ENCODE measurements at regions not wholly inside any gene's neighbourhood (a gene's known extent, or its start where the extent isn't known, plus 50 kb on each side); places are given as distances from the start of the nearest gene placed in this dataset.

DNA sequence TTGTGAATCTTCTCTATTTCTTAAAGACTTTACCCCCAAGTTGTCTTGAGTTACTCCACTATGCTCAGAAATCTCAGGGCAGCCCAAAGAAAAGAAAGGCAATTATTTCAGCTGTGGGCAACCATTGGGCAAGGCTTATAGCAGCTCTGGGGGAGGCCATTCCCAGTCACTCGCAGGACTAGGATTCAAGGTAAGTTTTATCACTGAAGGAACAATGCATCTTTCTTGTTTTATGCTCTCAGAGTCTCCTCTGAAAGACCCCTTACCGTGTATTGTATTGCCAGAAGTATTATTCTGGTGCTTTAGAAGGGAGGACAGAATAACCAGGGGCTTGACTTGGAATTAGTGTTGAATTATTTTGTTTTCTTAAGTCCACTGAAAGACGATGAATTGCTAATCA is 586.3 kb upstream of the MAP3K7 start:
- Histone ChIP-seq H3K4me1 (ENCODE audit: control extremely low read depth in 1 of 4, control insufficient read depth in 4 of 4, insufficient read depth in 4 of 4, low read length in 3 of 4) (no peaks in the 10 kb centered on the region), H3K27me3 (replicated peaks in 2 of 5; ENCODE audit: control insufficient read depth in 4 of 5, insufficient read depth in 5 of 5, low read length in 4 of 5) (peaks cover 0 to 4% (median 0%) of the 10 kb centered on the region in 5 experiments), H3K27ac (ENCODE audit: insufficient read depth in 1 of 2, low read depth in 1 of 2, low read length in 2 of 2, poor library complexity in 1 of 2, severe bottlenecking in 2 of 2) (no peak overlapping the region), H3K9me3 (ENCODE audit: control extremely low read depth in 1 of 5, control insufficient read depth in 4 of 5, insufficient read depth in 2 of 5, low read depth in 1 of 5, low read length in 4 of 5) (no peaks in the 10 kb centered on the region), H3K36me3 (ENCODE audit: control insufficient read depth in 4 of 4, insufficient read depth in 4 of 4, low read length in 3 of 4) (no peaks in the 10 kb centered on the region), H3K4me3 (ENCODE audit: control insufficient read depth in 1 of 7, extremely low read depth in 1 of 7, insufficient read depth in 4 of 7, low read depth in 2 of 7, low read length in 6 of 7) (no peak overlapping the region)
- 90% methylated on average over 2 of the region's 3 CpGs for WGBS (ENCODE audit: insufficient coverage)
- no peak for DNase-seq
- ChIA-PET CTCF (no interaction called here), POLR2A (no interaction called here)

DNA sequence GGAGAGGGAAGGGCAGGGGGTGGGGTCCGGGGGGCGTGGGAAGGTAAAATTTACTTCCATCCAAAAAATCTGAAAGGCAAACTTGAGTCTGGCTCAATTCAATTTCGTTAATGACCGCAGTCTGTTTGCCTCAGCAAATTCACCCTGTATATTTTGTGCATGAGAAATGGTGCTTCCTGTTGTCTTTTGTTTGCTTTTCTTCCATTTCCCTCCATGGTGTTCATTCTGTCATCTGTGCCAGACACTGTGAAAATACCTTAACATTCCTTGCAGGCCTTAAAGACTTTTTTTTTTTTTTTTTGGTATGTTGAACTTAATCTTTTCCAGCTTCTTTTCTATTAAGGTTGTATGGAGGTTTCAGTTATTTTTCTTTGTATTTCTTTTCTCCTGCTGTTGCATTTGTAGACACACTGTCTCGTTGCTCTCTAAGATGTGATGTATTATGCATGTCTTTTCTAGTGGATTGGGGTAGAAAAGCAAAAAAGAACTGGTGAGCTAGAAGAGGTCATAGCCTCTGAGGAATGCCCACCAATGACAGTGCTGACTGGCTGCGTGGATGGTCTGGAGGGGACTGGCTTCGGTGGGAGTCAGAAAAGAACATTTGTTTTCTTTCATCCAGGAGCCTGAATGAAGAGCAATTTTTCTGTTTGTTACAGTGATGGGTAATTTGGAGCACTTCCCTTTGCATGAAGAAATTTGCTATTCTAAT is 585.0 kb upstream of the MAP3K7 start:
- H3K4me1 ChIP-seq (ENCODE audit: control extremely low read depth in 1 of 4, control insufficient read depth in 4 of 4, insufficient read depth in 4 of 4, low read length in 3 of 4), result no peaks in the 10 kb centered on the region
- no peak for DNase-seq
- H3K36me3 ChIP-seq (ENCODE audit: control insufficient read depth in 4 of 4, insufficient read depth in 4 of 4, low read length in 3 of 4), result no peaks in the 10 kb centered on the region
- WGBS (ENCODE audit: insufficient coverage), result 78% methylated on average over 6 of the region's 7 CpGs
- ChIA-PET CTCF (no interaction called here), POLR2A (no interaction called here)
- peaks cover 0 to 9% (median under 1%) of the 10 kb centered on the region in 5 experiments for H3K27me3 ChIP-seq (replicated peaks in 2 of 5; ENCODE audit: control insufficient read depth in 4 of 5, insufficient read depth in 5 of 5, low read length in 4 of 5)
- H3K4me3 ChIP-seq (ENCODE audit: control insufficient read depth in 1 of 7, extremely low read depth in 1 of 7, insufficient read depth in 4 of 7, low read depth in 2 of 7, low read length in 6 of 7), result no peak overlapping the region
- no peaks in the 10 kb centered on the region for H3K9me3 ChIP-seq (ENCODE audit: control extremely low read depth in 1 of 5, control insufficient read depth in 4 of 5, insufficient read depth in 2 of 5, low read depth in 1 of 5, low read length in 4 of 5)
- H3K27ac ChIP-seq (ENCODE audit: insufficient read depth in 1 of 2, low read depth in 1 of 2, low read length in 2 of 2, poor library complexity in 1 of 2, severe bottlenecking in 2 of 2), result no peak overlapping the region

DNA sequence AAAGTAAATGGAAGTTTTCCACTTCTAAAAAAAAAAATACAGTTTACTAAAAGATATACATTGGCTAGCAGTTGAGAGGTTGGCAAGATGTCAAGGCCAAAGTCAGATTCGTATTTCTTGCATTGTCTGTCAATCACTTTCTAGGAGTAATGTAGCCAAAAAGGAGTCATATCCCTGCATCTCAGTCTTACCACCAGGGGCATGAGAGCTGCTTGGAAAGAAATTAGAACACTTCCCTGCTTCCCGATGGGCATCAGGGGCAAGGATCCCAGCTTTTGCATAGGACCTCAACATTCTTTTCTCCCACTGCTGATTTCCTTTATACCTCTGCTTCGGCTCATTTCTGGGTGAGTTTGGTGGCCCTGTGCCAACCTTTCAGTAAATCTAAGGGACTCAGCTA is 581.0 kb upstream of the MAP3K7 start:
- no peak overlapping the region for H3K4me3 ChIP-seq (ENCODE audit: control insufficient read depth in 1 of 7, extremely low read depth in 1 of 7, insufficient read depth in 4 of 7, low read depth in 2 of 7, low read length in 6 of 7)
- no peak overlapping the region for H3K27ac ChIP-seq (ENCODE audit: insufficient read depth in 1 of 2, low read depth in 1 of 2, low read length in 2 of 2, poor library complexity in 1 of 2, severe bottlenecking in 2 of 2)
- DNase-seq, result no peak
- CTCF ChIA-PET, result no interaction called here
- no peaks in the 10 kb centered on the region for H3K4me1 ChIP-seq (ENCODE audit: control extremely low read depth in 1 of 4, control insufficient read depth in 4 of 4, insufficient read depth in 4 of 4, low read length in 3 of 4)
- POLR2A ChIA-PET, result no interaction called here
- no peaks in the 10 kb centered on the region for H3K9me3 ChIP-seq (ENCODE audit: control extremely low read depth in 1 of 5, control insufficient read depth in 4 of 5, insufficient read depth in 2 of 5, low read depth in 1 of 5, low read length in 4 of 5)
- H3K36me3 ChIP-seq (ENCODE audit: control insufficient read depth in 4 of 4, insufficient read depth in 4 of 4, low read length in 3 of 4), result no peaks in the 10 kb centered on the region
- 50% methylated on average over 2 of the region's 3 CpGs for WGBS (ENCODE audit: insufficient coverage)
- peaks cover 0 to 15% (median 4%) of the 10 kb centered on the region in 5 experiments for H3K27me3 ChIP-seq (replicated peaks in 2 of 5; ENCODE audit: control insufficient read depth in 4 of 5, insufficient read depth in 5 of 5, low read length in 4 of 5)

DNA sequence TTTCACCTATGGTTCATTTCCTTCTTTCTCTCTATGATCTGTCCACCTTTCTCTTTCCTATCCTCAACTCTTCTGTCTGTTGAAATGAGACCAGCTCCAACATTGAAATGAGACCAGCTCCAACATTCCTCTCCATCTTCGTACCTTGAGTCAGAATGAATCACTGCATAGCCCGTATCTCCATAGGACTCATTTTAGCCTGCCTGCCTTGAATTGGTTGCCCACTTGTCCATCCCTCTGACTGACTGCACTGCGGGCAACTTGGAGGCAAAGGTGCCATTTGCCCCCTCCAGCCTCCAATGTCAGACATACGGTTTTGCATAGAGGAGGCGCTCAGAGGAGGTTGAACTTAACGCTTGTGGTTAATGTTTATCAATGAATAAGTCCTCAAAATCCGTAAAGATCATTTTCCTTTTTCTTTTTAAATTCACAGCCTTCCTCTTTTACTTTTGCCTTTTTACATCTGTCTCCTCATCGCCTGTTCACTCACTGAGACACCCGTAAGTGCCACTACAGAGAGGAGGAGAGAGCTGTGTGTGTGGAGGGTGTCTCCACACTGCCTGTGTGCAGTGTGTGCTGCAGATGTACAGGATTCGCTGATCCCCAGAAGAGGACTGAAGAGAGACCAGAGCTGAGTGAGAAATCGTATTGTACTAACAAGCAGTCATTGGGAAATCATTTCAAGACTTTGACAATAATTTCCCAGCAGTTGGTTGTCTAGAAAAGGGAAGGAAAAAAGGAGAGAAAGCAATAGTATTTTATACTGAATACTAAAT is 579.6 kb upstream of the MAP3K7 start:
- no peaks in the 10 kb centered on the region for H3K36me3 ChIP-seq (ENCODE audit: control insufficient read depth in 4 of 4, insufficient read depth in 4 of 4, low read length in 3 of 4)
- POLR2A ChIA-PET, result no interaction called here
- H3K4me3 ChIP-seq (ENCODE audit: control insufficient read depth in 1 of 7, extremely low read depth in 1 of 7, insufficient read depth in 4 of 7, low read depth in 2 of 7, low read length in 6 of 7), result no peak overlapping the region
- H3K27ac ChIP-seq (ENCODE audit: insufficient read depth in 1 of 2, low read depth in 1 of 2, low read length in 2 of 2, poor library complexity in 1 of 2, severe bottlenecking in 2 of 2), result no peak overlapping the region
- H3K9me3 ChIP-seq (ENCODE audit: control extremely low read depth in 1 of 5, control insufficient read depth in 4 of 5, insufficient read depth in 2 of 5, low read depth in 1 of 5, low read length in 4 of 5), result no peaks in the 10 kb centered on the region
- no peak for DNase-seq
- WGBS (ENCODE audit: insufficient coverage), result 90% methylated on average over 6 of the region's 11 CpGs
- no peaks in the 10 kb centered on the region for H3K4me1 ChIP-seq (ENCODE audit: control extremely low read depth in 1 of 4, control insufficient read depth in 4 of 4, insufficient read depth in 4 of 4, low read length in 3 of 4)
- peaks cover 0 to 13% (median 4%) of the 10 kb centered on the region in 5 experiments for H3K27me3 ChIP-seq (replicated peaks in 2 of 5; ENCODE audit: control insufficient read depth in 4 of 5, insufficient read depth in 5 of 5, low read length in 4 of 5)
- CTCF ChIA-PET, result no interaction called here

DNA sequence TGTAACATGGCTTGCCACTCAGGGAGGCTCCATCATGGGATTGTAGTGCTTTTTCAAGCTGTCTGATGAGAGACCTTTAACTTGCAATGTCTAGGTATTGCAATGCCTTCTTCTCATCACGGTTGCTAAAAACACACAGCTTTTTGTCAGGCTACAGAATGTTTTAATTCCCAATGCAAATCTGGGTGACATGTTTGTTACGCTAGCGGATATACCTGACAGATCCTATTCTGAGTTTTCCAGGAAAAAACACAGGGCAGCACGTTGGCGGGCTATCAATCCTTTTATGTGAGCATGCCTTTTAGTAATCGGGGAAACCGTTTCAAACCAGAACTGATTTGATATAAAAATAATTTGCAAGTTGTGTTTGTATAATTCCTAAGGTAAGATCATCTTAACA is 577.2 kb upstream of the MAP3K7 start:
- Histone ChIP-seq H3K4me3 (ENCODE audit: control insufficient read depth in 1 of 7, extremely low read depth in 1 of 7, insufficient read depth in 4 of 7, low read depth in 2 of 7, low read length in 6 of 7) (no peak overlapping the region), H3K4me1 (ENCODE audit: control extremely low read depth in 1 of 4, control insufficient read depth in 4 of 4, insufficient read depth in 4 of 4, low read length in 3 of 4) (no peaks in the 10 kb centered on the region), H3K9me3 (ENCODE audit: control extremely low read depth in 1 of 5, control insufficient read depth in 4 of 5, insufficient read depth in 2 of 5, low read depth in 1 of 5, low read length in 4 of 5) (no peaks in the 10 kb centered on the region), H3K27ac (ENCODE audit: insufficient read depth in 1 of 2, low read depth in 1 of 2, low read length in 2 of 2, poor library complexity in 1 of 2, severe bottlenecking in 2 of 2) (no peak overlapping the region), H3K36me3 (ENCODE audit: control insufficient read depth in 4 of 4, insufficient read depth in 4 of 4, low read length in 3 of 4) (no peaks in the 10 kb centered on the region), H3K27me3 (replicated peaks in 2 of 5; ENCODE audit: control insufficient read depth in 4 of 5, insufficient read depth in 5 of 5, low read length in 4 of 5) (peaks cover 0 to 13% (median 4%) of the 10 kb centered on the region in 5 experiments)
- WGBS (ENCODE audit: insufficient coverage), result 93% methylated on average over 6 of the region's 7 CpGs
- ChIA-PET POLR2A (no interaction called here), CTCF (no interaction called here)
- no peak for DNase-seq

DNA sequence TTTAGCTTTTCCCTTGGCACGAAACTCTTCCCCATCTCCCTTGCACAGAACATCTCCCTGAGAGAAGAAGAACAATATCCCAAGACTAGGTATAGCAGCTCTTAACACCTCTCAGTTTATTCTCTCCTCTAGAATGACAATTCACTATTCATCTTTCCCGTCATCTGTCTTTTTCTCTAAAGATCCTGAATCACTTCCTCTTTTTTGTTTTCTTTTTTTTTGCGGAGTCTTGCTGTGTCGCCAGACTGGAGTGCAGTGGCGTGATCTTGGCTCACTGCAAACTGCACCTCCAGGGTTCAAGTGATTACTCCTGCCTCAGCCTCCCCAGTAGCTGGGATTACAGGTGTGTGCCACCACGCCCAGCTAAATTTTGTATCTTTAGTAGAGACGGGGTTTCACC is 574.4 kb upstream of the MAP3K7 start:
- no peaks in the 10 kb centered on the region for H3K9me3 ChIP-seq (ENCODE audit: control extremely low read depth in 1 of 5, control insufficient read depth in 4 of 5, insufficient read depth in 2 of 5, low read depth in 1 of 5, low read length in 4 of 5)
- 53% methylated on average over 7 of the region's 7 CpGs for WGBS (ENCODE audit: insufficient coverage)
- DNase-seq, result peak in 2 of 3 donors; percentile 30 to 45
- H3K27me3 ChIP-seq (replicated peaks in 2 of 5; ENCODE audit: control insufficient read depth in 4 of 5, insufficient read depth in 5 of 5, low read length in 4 of 5), result peaks cover 0 to 4% (median 0%) of the 10 kb centered on the region in 5 experiments
- no peaks in the 10 kb centered on the region for H3K4me1 ChIP-seq (ENCODE audit: control extremely low read depth in 1 of 4, control insufficient read depth in 4 of 4, insufficient read depth in 4 of 4, low read length in 3 of 4)
- no peak overlapping the region for H3K4me3 ChIP-seq (ENCODE audit: control insufficient read depth in 1 of 7, extremely low read depth in 1 of 7, insufficient read depth in 4 of 7, low read depth in 2 of 7, low read length in 6 of 7)
- POLR2A ChIA-PET, result no interaction called here
- H3K36me3 ChIP-seq (ENCODE audit: control insufficient read depth in 4 of 4, insufficient read depth in 4 of 4, low read length in 3 of 4), result no peaks in the 10 kb centered on the region
- H3K27ac ChIP-seq (ENCODE audit: insufficient read depth in 1 of 2, low read depth in 1 of 2, low read length in 2 of 2, poor library complexity in 1 of 2, severe bottlenecking in 2 of 2), result no peak overlapping the region
- CTCF ChIA-PET, result no interaction called here

DNA sequence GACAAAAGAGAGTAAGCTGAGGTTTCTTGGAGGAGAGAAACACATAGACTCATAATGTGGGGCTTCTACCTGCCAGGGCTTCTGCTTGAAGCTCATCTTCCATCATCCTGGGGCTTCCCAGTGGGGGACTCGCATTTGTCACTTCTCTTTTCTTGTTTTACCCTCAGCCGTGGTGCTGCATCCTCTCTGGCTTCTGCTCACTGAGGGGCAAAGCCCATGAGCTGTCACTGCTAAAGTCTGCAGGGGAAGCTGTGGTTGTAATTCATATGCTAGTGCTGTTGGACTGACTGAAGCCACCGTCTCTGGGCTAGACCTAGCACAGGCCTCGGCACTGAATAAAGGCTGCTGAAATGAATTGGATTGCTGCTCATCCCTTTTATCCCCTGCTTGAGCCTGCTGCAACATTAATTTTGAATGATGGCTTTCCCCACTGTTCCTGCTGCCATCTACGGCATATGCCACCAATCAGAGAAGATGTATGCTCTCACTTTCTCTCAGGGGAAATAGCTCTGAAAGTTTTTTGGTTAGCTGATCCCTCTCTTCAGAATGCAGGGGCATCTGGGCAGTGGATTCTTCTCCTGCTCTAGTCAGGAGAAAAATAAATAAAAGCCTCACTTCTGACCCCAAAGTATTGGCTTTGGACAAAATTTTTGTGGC is 568.4 kb upstream of the MAP3K7 start:
- WGBS (ENCODE audit: insufficient coverage), result 15% methylated on average over 5 of the region's 5 CpGs
- Histone ChIP-seq H3K4me1 (ENCODE audit: control extremely low read depth in 1 of 4, control insufficient read depth in 4 of 4, insufficient read depth in 4 of 4, low read length in 3 of 4) (no peaks in the 10 kb centered on the region), H3K27ac (ENCODE audit: insufficient read depth in 1 of 2, low read depth in 1 of 2, low read length in 2 of 2, poor library complexity in 1 of 2, severe bottlenecking in 2 of 2) (no peak overlapping the region), H3K4me3 (ENCODE audit: control insufficient read depth in 1 of 7, extremely low read depth in 1 of 7, insufficient read depth in 4 of 7, low read depth in 2 of 7, low read length in 6 of 7) (no peak overlapping the region), H3K36me3 (ENCODE audit: control insufficient read depth in 4 of 4, insufficient read depth in 4 of 4, low read length in 3 of 4) (no peaks in the 10 kb centered on the region), H3K9me3 (ENCODE audit: control extremely low read depth in 1 of 5, control insufficient read depth in 4 of 5, insufficient read depth in 2 of 5, low read depth in 1 of 5, low read length in 4 of 5) (no peaks in the 10 kb centered on the region), H3K27me3 (replicated peaks in 2 of 5; ENCODE audit: control insufficient read depth in 4 of 5, insufficient read depth in 5 of 5, low read length in 4 of 5) (no peaks in the 10 kb centered on the region)
- DNase-seq, result peak in 2 of 3 donors; percentile 49 to 65
- ChIA-PET CTCF (interaction anchor here (1.3 kb wide), 1 partner anchor 12 kb away, joined by 3 read pairs; no protein-coding TSS in a partner anchor), POLR2A (no interaction called here)

Measured in common myeloid progenitor, CD34-positive (primary cell).